ENCODE measurements at regions not wholly inside any gene's neighbourhood (a gene's known extent, or its start where the extent isn't known, plus 50 kb on each side); places are given as distances from the start of the nearest gene placed in this dataset.
"Not testable (repeated sequence)": the region's sequence is repeated elsewhere in the genome, so short reads cannot be mapped to it uniquely, and the experiment has no call there.

- DNase-seq: no peak
- no peak for ATAC-seq (replicated peaks)
- Mint-ChIP-seq H3K4me1 (ENCODE audit: low read depth in 2 of 2) (no peaks in the 10 kb centered on the region), H3K4me3 (no peak overlapping the region), H3K27me3 (no peaks in the 10 kb centered on the region), H3K27ac (no peak overlapping the region), H3K36me3 (ENCODE audit: insufficient read depth) (no peaks in the 10 kb centered on the region), H3K9me3 (peaks cover 10 to 15% of the 10 kb centered on the region in 2 donors)
Measured at GRCh38 chr3:182330646-182331045, 462.7 kb upstream of the ATP11B start.

GRCh38 chr3:182331341-182331740 is 462.0 kb upstream of the ATP11B start:
- Mint-ChIP-seq H3K4me1 (ENCODE audit: low read depth in 2 of 2) (no peaks in the 10 kb centered on the region), H3K36me3 (ENCODE audit: insufficient read depth) (no peaks in the 10 kb centered on the region), H3K27ac (no peak overlapping the region), H3K9me3 (peaks cover 10 to 15% of the 10 kb centered on the region in 2 donors), H3K4me3 (no peak overlapping the region), H3K27me3 (no peaks in the 10 kb centered on the region)
- ATAC-seq (replicated peaks) (no peak), DNase-seq (no peak)

DNA sequence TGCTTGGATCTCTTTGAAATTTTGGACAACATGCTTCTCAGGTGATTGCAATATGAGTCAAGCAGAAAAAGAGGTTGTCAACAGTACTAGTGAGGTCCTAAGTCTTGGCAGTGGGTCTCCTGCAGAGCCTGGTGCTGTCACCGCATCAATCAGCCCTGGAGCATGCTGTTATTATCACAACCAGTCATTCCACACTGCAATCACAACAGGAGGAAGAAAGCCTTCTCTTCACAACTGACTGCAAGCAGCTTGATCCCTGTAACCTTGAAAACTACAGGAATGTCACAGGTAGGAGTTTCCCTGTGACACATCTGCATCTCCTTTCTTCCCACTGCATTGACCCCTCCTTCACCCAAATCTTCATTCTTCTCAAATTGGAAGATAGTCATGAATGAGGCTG is 451.1 kb upstream of the ATP11B start:
- peaks cover 4% of the 10 kb centered on the region for H3K36me3 Mint-ChIP-seq (ENCODE audit: insufficient read depth)
- DNase-seq (no peak), ATAC-seq (replicated peaks) (no peak)
- peaks cover 0 to 8% of the 10 kb centered on the region in 2 donors for H3K9me3 Mint-ChIP-seq
- no peak overlapping the region for H3K4me3 Mint-ChIP-seq
- H3K27me3 Mint-ChIP-seq: no peaks in the 10 kb centered on the region
- H3K4me1 Mint-ChIP-seq (ENCODE audit: low read depth in 2 of 2): no peaks in the 10 kb centered on the region
- H3K27ac Mint-ChIP-seq: no peak overlapping the region

GRCh38 chr3:182344026-182344425 is 449.3 kb upstream of the ATP11B start:
- not testable (repeated sequence) for DNase-seq; H3K4me3 Mint-ChIP-seq; H3K4me1 Mint-ChIP-seq (ENCODE audit: low read depth in 2 of 2); H3K27me3 Mint-ChIP-seq; H3K27ac Mint-ChIP-seq; H3K9me3 Mint-ChIP-seq; ATAC-seq (replicated peaks); H3K36me3 Mint-ChIP-seq (ENCODE audit: insufficient read depth)

DNA sequence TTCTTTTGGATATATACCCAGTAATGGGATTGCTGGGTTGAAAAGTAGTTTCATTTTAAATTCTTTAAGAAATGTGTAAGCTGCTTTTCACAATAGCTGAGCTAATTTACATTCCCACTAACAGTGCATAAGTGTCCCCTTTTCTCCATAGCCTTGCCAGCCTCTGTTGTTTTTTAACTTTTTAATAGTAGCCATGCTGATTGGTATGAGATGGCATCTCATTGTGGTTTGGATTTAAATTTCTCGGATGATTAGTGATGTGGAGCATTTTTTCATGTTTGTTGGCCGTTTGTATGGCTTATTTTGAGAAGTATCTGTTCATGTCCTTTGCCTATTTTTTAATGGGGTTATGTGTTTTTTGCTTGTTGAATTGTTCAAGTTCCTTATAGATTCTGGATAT is 444.3 kb upstream of the ATP11B start:
- Mint-ChIP-seq H3K4me3 (no peak overlapping the region), H3K9me3 (peaks cover 0 to 1% of the 10 kb centered on the region in 2 donors), H3K27ac (no peak overlapping the region), H3K4me1 (ENCODE audit: low read depth in 2 of 2) (no peaks in the 10 kb centered on the region), H3K27me3 (no peaks in the 10 kb centered on the region), H3K36me3 (ENCODE audit: insufficient read depth) (no peaks in the 10 kb centered on the region)
- ATAC-seq (replicated peaks): no peak
- no peak for DNase-seq

- Mint-ChIP-seq H3K4me1 (ENCODE audit: low read depth in 2 of 2) (no peaks in the 10 kb centered on the region), H3K4me3 (no peak overlapping the region), H3K36me3 (ENCODE audit: insufficient read depth) (no peaks in the 10 kb centered on the region), H3K27ac (no peak overlapping the region), H3K27me3 (no peaks in the 10 kb centered on the region), H3K9me3 (no peaks in the 10 kb centered on the region)
- no peak for ATAC-seq (replicated peaks)
- no peak for DNase-seq
Measured at GRCh38 chr3:182349951-182350517, 443.3 kb upstream of the ATP11B start.

DNA sequence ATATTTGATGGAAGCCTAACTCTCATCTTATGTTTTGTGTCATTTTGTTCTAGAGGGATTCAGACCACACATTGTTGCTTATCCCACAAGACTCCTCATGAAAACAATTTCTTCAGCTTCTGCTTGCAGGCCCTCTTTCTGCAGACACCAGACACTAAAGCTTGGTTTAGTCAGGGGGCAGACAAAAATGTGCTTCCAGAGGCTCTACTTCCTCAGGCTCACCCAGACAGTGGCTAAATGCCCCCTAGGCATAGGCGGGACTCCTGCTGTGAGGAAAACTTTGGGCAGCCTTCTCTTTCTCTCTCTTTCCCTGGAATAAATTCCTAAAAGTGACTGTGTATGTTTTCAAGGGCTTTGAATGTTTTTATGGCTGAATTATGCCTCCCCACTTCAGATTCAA is 435.4 kb upstream of the ATP11B start:
- no peak for DNase-seq
- Mint-ChIP-seq H3K9me3 (peaks cover 4 to 14% of the 10 kb centered on the region in 2 donors), H3K27me3 (no peaks in the 10 kb centered on the region), H3K27ac (no peak overlapping the region), H3K4me1 (ENCODE audit: low read depth in 2 of 2) (no peaks in the 10 kb centered on the region), H3K36me3 (ENCODE audit: insufficient read depth) (no peaks in the 10 kb centered on the region), H3K4me3 (no peak overlapping the region)
- ATAC-seq (replicated peaks): no peak

- Mint-ChIP-seq H3K27ac (no peak overlapping the region), H3K36me3 (ENCODE audit: insufficient read depth) (no peaks in the 10 kb centered on the region), H3K9me3 (peaks cover 5 to 12% of the 10 kb centered on the region in 2 donors), H3K27me3 (no peaks in the 10 kb centered on the region), H3K4me3 (no peak overlapping the region), H3K4me1 (ENCODE audit: low read depth in 2 of 2) (no peaks in the 10 kb centered on the region)
- ATAC-seq (replicated peaks): no peak
- DNase-seq: no peak
Measured at GRCh38 chr3:182364323-182364722, 429.0 kb upstream of the ATP11B start.

GRCh38 chr3:182364723-182365650 is 428.3 kb upstream of the ATP11B start:
- Mint-ChIP-seq H3K36me3 (ENCODE audit: insufficient read depth) (no peaks in the 10 kb centered on the region), H3K4me3 (no peak overlapping the region), H3K27me3 (no peaks in the 10 kb centered on the region), H3K27ac (no peak overlapping the region), H3K4me1 (ENCODE audit: low read depth in 2 of 2) (no peaks in the 10 kb centered on the region), H3K9me3 (peaks cover 5 to 7% of the 10 kb centered on the region in 2 donors)
- DNase-seq (no peak), ATAC-seq (replicated peaks) (no peak)

DNA sequence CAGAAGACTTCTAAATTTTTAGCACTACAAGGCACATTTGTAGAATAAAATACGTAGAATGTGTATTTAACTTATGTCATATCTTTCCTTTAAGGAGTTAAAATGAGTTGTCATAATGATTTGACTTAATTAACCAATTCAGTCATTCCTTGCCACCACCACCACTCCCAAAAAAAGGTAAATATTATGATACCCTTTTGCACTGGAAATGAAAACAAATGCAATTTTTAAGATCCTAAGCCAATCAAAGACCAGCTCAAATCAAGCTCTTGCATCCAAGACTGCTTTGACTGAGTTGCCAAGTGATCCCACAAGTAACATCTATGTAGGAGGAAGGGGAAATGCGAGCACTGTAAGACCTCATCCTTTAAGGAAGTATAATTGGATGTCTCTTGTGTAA is 426.6 kb upstream of the ATP11B start:
- Mint-ChIP-seq H3K36me3 (ENCODE audit: insufficient read depth) (no peaks in the 10 kb centered on the region), H3K27me3 (no peaks in the 10 kb centered on the region), H3K9me3 (peaks cover 4 to 7% of the 10 kb centered on the region in 2 donors), H3K4me3 (no peak overlapping the region), H3K27ac (no peak overlapping the region), H3K4me1 (ENCODE audit: low read depth in 2 of 2) (no peaks in the 10 kb centered on the region)
- DNase-seq (no peak), ATAC-seq (replicated peaks) (no peak)

DNA sequence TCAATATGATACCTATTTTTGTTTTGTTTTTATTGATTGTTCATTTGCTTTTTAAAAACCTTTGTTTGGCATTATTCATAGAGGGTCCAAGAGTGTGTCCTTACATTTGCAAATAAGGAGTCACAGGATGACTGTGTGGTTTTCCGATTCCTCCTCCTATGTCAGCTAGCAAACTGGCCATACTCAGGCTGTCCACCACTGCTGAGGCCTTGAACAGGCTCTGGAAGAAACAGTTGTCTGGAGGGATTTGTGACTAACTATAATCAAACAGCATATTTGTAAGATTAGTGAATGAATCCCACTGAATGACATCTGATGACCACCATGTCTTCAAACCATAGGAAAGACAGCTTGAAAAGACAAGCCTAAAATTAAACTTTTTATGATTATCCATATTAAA is 423.4 kb upstream of the ATP11B start:
- Mint-ChIP-seq H3K27ac (no peak overlapping the region), H3K36me3 (ENCODE audit: insufficient read depth) (no peaks in the 10 kb centered on the region), H3K27me3 (no peaks in the 10 kb centered on the region), H3K4me3 (no peak overlapping the region), H3K9me3 (no peaks in the 10 kb centered on the region), H3K4me1 (ENCODE audit: low read depth in 2 of 2) (no peaks in the 10 kb centered on the region)
- ATAC-seq (replicated peaks) (no peak), DNase-seq (no peak)

- H3K4me1 Mint-ChIP-seq (ENCODE audit: low read depth in 2 of 2): no peaks in the 10 kb centered on the region
- no peak overlapping the region for H3K27ac Mint-ChIP-seq
- peaks cover 0 to 2% of the 10 kb centered on the region in 2 donors for H3K9me3 Mint-ChIP-seq
- H3K27me3 Mint-ChIP-seq: no peaks in the 10 kb centered on the region
- no peaks in the 10 kb centered on the region for H3K36me3 Mint-ChIP-seq (ENCODE audit: insufficient read depth)
- DNase-seq: no peak
- no peak for ATAC-seq (replicated peaks)
- H3K4me3 Mint-ChIP-seq: no peak overlapping the region
Measured at GRCh38 chr3:182370949-182371348, 422.4 kb upstream of the ATP11B start.

GRCh38 chr3:182375916-182376315 is 417.4 kb upstream of the ATP11B start:
- no peaks in the 10 kb centered on the region for H3K36me3 Mint-ChIP-seq (ENCODE audit: insufficient read depth)
- H3K4me3 Mint-ChIP-seq: no peak overlapping the region
- no peaks in the 10 kb centered on the region for H3K4me1 Mint-ChIP-seq (ENCODE audit: low read depth in 2 of 2)
- ATAC-seq (replicated peaks) (no peak), DNase-seq (no peak)
- no peaks in the 10 kb centered on the region for H3K27me3 Mint-ChIP-seq
- H3K9me3 Mint-ChIP-seq: peaks cover 0 to 2% of the 10 kb centered on the region in 2 donors
- H3K27ac Mint-ChIP-seq: no peak overlapping the region

Data from effector memory CD8-positive, alpha-beta T cell (primary cell).